Sigmoid colon (tissue), 4 donors: ENCODE measurements at regions not wholly inside any gene's neighbourhood (a gene's known extent, or its start where the extent isn't known, plus 50 kb on each side); places are given as distances from the start of the nearest gene placed in this dataset.

Experiments
- CTCF ChIP-seq, 4 experiments: fragments of 450-650 bp in 3 of 4; fragments of 200-600 bp in 1 of 4; IDR thresholded peaks; one replicate each; pipeline ENCODE4 v1.5.1; 2016 to 2019; ENCODE audit warnings: antibody characterized with exemption in 4 of 4, mild to moderate bottlenecking in 3 of 4, moderate library complexity in 2 of 4
- POLR2A ChIP-seq, 2 donors: fragments of 450-650 bp; IDR thresholded peaks; one replicate each; pipeline ENCODE4 v1.6.1; 2016; ENCODE audit warnings: antibody characterized with exemption in 2 of 2, mild to moderate bottlenecking in 2 of 2, moderate library complexity in 2 of 2
- POLR2AphosphoS5 ChIP-seq, 4 donors: sonication (generic); formaldehyde crosslinking; IDR thresholded peaks; one replicate each; pipeline ENCODE4 v1.6.1; 2017; ENCODE audit warnings: antibody characterized with exemption in 4 of 4

- TF ChIP-seq CTCF (IDR thresholded peaks at IDR 0.05) (no peak), POLR2AphosphoS5 (IDR thresholded peaks at IDR 0.05) (no peak), POLR2A (IDR thresholded peaks at IDR 0.05) (no peak)
Observed at GRCh38 chr18:22688877-22689496, 244.1 kb upstream of the RBBP8 start.
